Small intestine (tissue), 7 donors: ENCODE measurements at regions not wholly inside any gene's neighbourhood (a gene's known extent, or its start where the extent isn't known, plus 50 kb on each side); places are given as distances from the start of the nearest gene placed in this dataset.

Experiments
- DNase-seq, 2 donors: peaks; one replicate each; pipeline versions ENCODE4 v3.0.0 to v3.0.0-alpha.2; 2013
- FAIRE-seq: peaks from 2 replicates; lab custom pipeline; 2012; peaks lifted over from hg19 to GRCh38; lab: Jason Lieb, UNC
- H3K27ac ChIP-seq, 3 donors: one replicate each; pipeline ENCODE4 v1.5.1; 2013; ENCODE audit warnings: low read length in 2 of 3, mild to moderate bottlenecking in 2 of 3, control low read depth in 1 of 3, inconsistent platforms in 1 of 3, low read depth in 1 of 3, moderate library complexity in 1 of 3
- H3K27me3 ChIP-seq, 3 donors: one replicate each; pipeline ENCODE4 v1.6.1; 2013; ENCODE audit warnings: low read length in 3 of 3, inconsistent platforms in 1 of 3; ENCODE audit not compliant: control insufficient read depth in 3 of 3, insufficient read depth in 3 of 3
- H3K36me3 ChIP-seq, 3 donors: one replicate each; pipeline ENCODE4 v1.6.1; 2013; ENCODE audit warnings: low read length in 3 of 3, inconsistent platforms in 1 of 3, low read depth in 1 of 3, mild to moderate bottlenecking in 1 of 3, moderate library complexity in 1 of 3; ENCODE audit not compliant: control insufficient read depth in 3 of 3, insufficient read depth in 2 of 3
- H3K4me1 ChIP-seq, 3 donors: one replicate each; pipeline ENCODE4 v1.6.1; 2013; ENCODE audit warnings: low read length in 2 of 3, inconsistent platforms in 1 of 3, low read depth in 1 of 3, mild to moderate bottlenecking in 1 of 3, moderate library complexity in 1 of 3; ENCODE audit not compliant: control insufficient read depth in 3 of 3, insufficient read depth in 2 of 3
- H3K4me3 ChIP-seq, 3 donors: one replicate each; pipeline ENCODE4 v1.5.1; 2013; ENCODE audit warnings: low read length in 3 of 3, control low read depth in 1 of 3, inconsistent platforms in 1 of 3, low read depth in 1 of 3, mild to moderate bottlenecking in 1 of 3, moderate library complexity in 1 of 3
- H3K9me3 ChIP-seq, 2 donors: one replicate each; pipeline ENCODE4 v1.6.1; 2013; ENCODE audit warnings: low read depth in 1 of 2, low read length in 1 of 2; ENCODE audit not compliant: control insufficient read depth in 2 of 2, insufficient read depth in 1 of 2
- WGBS, 3 donors: extraction: QIAGEN DNeasy Blood & Tissue Kit; methylation state at CpG; one replicate each; pipeline ENCODE4 v1.1.7; 2013; 5-methylcytosine and 5-hydroxymethylcytosine counted together
- donor health status: healthy with polysubstance abuse.
- donor health status: control.
- donor health status: control.
- donor health status: Bipolar disorder and iron deficiency.
- donor health status: healthy.

GRCh38 chr3:18024715-18025114, 282.3 kb upstream of the TBC1D5 start:
- no peak for DNase-seq
- Histone ChIP-seq H3K27ac (no peak overlapping the region), H3K4me1 (no peaks in the 10 kb centered on the region), H3K9me3 (no peaks in the 10 kb centered on the region), H3K36me3 (no peaks in the 10 kb centered on the region), H3K4me3 (no peak overlapping the region), H3K27me3 (peaks cover 0 to 3% (median 0%) of the 10 kb centered on the region in 3 donors)
- WGBS, 3 donors = 83 to 87% (median 84%) methylated on average over 3 of the region's 3 CpGs
- no peak for FAIRE-seq

DNA sequence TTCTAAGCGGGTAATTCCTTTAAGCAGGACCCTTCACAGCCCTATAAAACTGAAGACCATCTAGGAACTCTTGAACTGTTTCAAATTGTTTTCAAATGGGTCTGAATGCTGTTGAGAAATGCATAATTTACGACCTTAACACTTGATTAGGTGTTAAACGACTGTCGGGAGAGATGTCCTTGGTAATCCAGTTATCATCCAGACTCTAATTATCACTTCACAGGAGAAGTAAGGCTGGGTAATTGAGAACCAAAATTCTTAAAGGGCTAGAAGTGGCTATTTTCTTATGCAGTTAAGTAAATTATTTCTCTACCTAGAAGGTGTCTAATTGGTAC, 276.7 kb upstream of the TBC1D5 start:
- FAIRE-seq = no peak

GRCh38 chr3:18018491-18019160, 276.2 kb upstream of the TBC1D5 start:
- Histone ChIP-seq H3K9me3 (no peaks in the 10 kb centered on the region), H3K27me3 (peaks cover 0 to 3% (median 0%) of the 10 kb centered on the region in 3 donors), H3K36me3 (no peaks in the 10 kb centered on the region), H3K4me1 (no peaks in the 10 kb centered on the region), H3K4me3 (no peak overlapping the region), H3K27ac (no peak overlapping the region)
- WGBS, 3 donors = 43 to 49% (median 48%) methylated on average over 5 of the region's 5 CpGs
- DNase-seq (no peak), FAIRE-seq (no peak)

More for the DNA sequence above, 276.7 kb upstream of the TBC1D5 start:
- H3K4me3 ChIP-seq = no peak overlapping the region
- no peaks in the 10 kb centered on the region for H3K9me3 ChIP-seq
- no peaks in the 10 kb centered on the region for H3K36me3 ChIP-seq
- no peaks in the 10 kb centered on the region for H3K4me1 ChIP-seq
- no peak overlapping the region for H3K27ac ChIP-seq
- no peak for DNase-seq
- WGBS, 3 donors = 25 to 36% (median 31%) methylated on average over 4 of the region's 4 CpGs
- H3K27me3 ChIP-seq = peaks cover 0 to 3% (median 0%) of the 10 kb centered on the region in 3 donors

DNA sequence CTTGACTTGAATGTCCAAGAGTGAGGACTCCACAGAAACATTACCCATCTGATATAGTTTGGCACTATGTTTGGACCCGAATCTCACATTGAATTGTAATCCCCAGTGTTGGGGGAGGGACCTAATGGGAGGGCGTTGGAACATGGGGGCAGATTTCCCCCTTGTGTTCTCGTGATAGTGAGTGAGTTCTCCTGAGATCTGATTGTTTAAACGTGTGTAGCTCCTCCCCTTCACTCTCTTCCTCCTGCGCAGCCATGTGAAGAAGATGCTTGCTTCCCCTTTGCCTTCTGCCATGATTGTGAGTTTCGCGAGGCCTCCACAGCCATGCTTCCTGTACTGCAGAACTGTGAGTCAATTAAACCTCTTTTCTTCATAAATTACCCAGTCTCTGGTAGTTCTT, 273.9 kb upstream of the TBC1D5 start:
- Histone ChIP-seq H3K27ac (no peak overlapping the region), H3K36me3 (no peaks in the 10 kb centered on the region), H3K4me1 (no peaks in the 10 kb centered on the region), H3K9me3 (no peaks in the 10 kb centered on the region), H3K4me3 (no peak overlapping the region), H3K27me3 (peaks cover 0 to 3% (median 0%) of the 10 kb centered on the region in 3 donors)
- 78 to 81% (median 78%) methylated on average over 7 of the region's 7 CpGs for WGBS, 3 donors
- no peak for DNase-seq
- FAIRE-seq = no peak

- H3K4me3 ChIP-seq = no peak overlapping the region
- DNase-seq (no peak), FAIRE-seq (no peak)
- no peak overlapping the region for H3K27ac ChIP-seq
- H3K27me3 ChIP-seq = no peaks in the 10 kb centered on the region
- H3K36me3 ChIP-seq = no peaks in the 10 kb centered on the region
- no peaks in the 10 kb centered on the region for H3K9me3 ChIP-seq
- 68 to 81% (median 75%) methylated on average over 4 of the region's 4 CpGs for WGBS, 3 donors
- no peaks in the 10 kb centered on the region for H3K4me1 ChIP-seq
Observed at GRCh38 chr3:18012933-18013332, 270.5 kb upstream of the TBC1D5 start.

DNA sequence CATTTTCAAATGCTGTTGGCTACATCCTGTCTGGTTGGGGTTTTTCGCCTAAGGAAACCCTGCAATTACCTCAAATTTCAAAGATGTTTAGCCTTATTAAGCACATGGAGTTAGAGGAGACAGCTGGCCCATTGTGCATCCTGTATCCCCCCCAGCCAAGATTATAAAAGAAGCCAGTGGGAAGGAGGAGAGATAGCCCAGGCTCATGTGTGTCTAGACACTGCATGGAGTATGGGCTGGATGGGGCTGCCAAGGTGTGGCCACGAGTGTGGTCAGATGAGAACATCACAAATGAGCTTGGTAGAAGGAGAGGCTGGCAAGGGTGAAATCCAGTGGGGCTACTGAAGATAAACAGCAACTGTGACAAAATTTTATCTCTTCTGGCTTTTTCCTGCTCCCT, 270.0 kb upstream of the TBC1D5 start:
- Histone ChIP-seq H3K27me3 (no peaks in the 10 kb centered on the region), H3K36me3 (no peaks in the 10 kb centered on the region), H3K27ac (no peak overlapping the region), H3K4me1 (no peaks in the 10 kb centered on the region), H3K4me3 (no peak overlapping the region), H3K9me3 (no peaks in the 10 kb centered on the region)
- WGBS, 3 donors = 55 to 68% (median 60%) methylated on average over 2 of the region's 2 CpGs
- DNase-seq (no peak), FAIRE-seq (no peak)

DNA sequence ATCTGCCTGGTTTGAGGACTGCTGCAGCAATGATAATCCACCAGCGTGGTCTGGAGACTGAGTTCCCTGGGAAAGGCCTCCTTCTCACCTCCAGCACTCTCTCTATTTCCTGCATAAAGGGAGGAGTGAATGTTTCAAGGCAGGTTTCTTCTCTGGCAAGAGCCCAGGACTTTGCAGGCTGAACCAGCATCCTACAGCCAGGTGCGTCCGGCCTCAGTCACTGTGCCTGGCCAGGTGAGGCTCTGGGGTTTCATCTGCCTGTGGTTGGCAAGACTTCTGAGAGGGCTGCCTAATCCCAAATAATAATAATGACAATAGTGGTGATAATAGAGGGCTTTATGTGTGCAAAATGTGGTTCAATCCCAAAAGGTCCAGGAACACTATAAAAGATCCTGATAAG, 269.0 kb upstream of the TBC1D5 start:
- DNase-seq (no peak), FAIRE-seq (no peak)
- no peak overlapping the region for H3K27ac ChIP-seq
- H3K4me3 ChIP-seq = no peak overlapping the region
- H3K9me3 ChIP-seq = no peaks in the 10 kb centered on the region
- no peaks in the 10 kb centered on the region for H3K36me3 ChIP-seq
- 49 to 84% (median 57%) methylated on average over 3 of the region's 3 CpGs for WGBS, 3 donors
- H3K4me1 ChIP-seq = no peaks in the 10 kb centered on the region
- H3K27me3 ChIP-seq = no peaks in the 10 kb centered on the region

GRCh38 chr3:18010001-18010400, 267.6 kb upstream of the TBC1D5 start:
- no peak overlapping the region for H3K27ac ChIP-seq
- no peaks in the 10 kb centered on the region for H3K9me3 ChIP-seq
- DNase-seq (no peak), FAIRE-seq (no peak)
- H3K27me3 ChIP-seq = no peaks in the 10 kb centered on the region
- H3K4me1 ChIP-seq = no peaks in the 10 kb centered on the region
- H3K4me3 ChIP-seq = no peak overlapping the region
- WGBS, 3 donors = 82 to 90% (median 87%) methylated on average over 4 of the region's 4 CpGs
- H3K36me3 ChIP-seq = no peaks in the 10 kb centered on the region
